Caco-2 (cell line): ENCODE measurements at regions not wholly inside any gene's neighbourhood (a gene's known extent, or its start where the extent isn't known, plus 50 kb on each side); places are given as distances from the start of the nearest gene placed in this dataset.

Experiments
- BruUV-seq: library from RNA; stranded (reverse); fragments of 400-500 nt; replicated peaks from 2 replicates; lab custom pipeline; 2021; lab: Mats Ljungman, UMichigan
- CTCF ChIA-PET: fragments of 300-600 bp; sonication (Branson Sonifier 250); formaldehyde crosslinking; loops from one replicate; lab custom pipeline; 2022; ENCODE audit warnings: antibody characterized with exemption; lab: Charles Lee
- POLR2A ChIA-PET: fragments of 300-600 bp; sonication (Branson Sonifier 250); formaldehyde crosslinking; loops from one replicate; lab custom pipeline; 2022; ENCODE audit warnings: antibody characterized with exemption; lab: Charles Lee
- DNase-seq, 2 experiments: peaks; one replicate each; pipeline versions ENCODE4 v3.0.0 to v3.0.0-alpha.2; 2020 to 2022
- H3K27me3 ChIP-seq: replicated peaks from 2 replicates; pipeline ENCODE4 v1.6.0; 2011; ENCODE audit warnings: low read length; ENCODE audit not compliant: control insufficient read depth, insufficient read depth
- H3K36me3 ChIP-seq: 2 replicates; pipeline ENCODE4 v1.5.1; 2011; ENCODE audit warnings: low read length; ENCODE audit not compliant: control insufficient read depth, insufficient read depth
- H3K4me1 ChIP-seq: fragments of 250-450 bp; sonication (Bioruptor Pico); 2 replicates; pipeline ENCODE4 v1.5.1; 2020; ENCODE audit warnings: mild to moderate bottlenecking
- H3K4me3 ChIP-seq: 2 replicates; pipeline ENCODE4 v1.5.1; 2011; ENCODE audit warnings: low read depth, mild to moderate bottlenecking, control low read depth, low read length
- H3K9me3 ChIP-seq: fragments of 250-450 bp; sonication (Bioruptor Pico); 2 replicates; pipeline ENCODE4 v1.5.1; 2020; ENCODE audit warnings: mild to moderate bottlenecking, moderate library complexity
- H3K27ac Mint-ChIP-seq: one replicate; pipeline ENCODE4 v1.8.0; 2022; ENCODE audit warnings: mixed read lengths; ENCODE audit not compliant: unreplicated experiment
- H3K27me3 Mint-ChIP-seq: one replicate; pipeline ENCODE4 v1.8.0; 2022; ENCODE audit warnings: mixed read lengths; ENCODE audit not compliant: insufficient read depth, unreplicated experiment
- H3K36me3 Mint-ChIP-seq: one replicate; pipeline ENCODE4 v1.8.0; 2022; ENCODE audit warnings: mild to moderate bottlenecking, mixed read lengths; ENCODE audit not compliant: insufficient read depth, unreplicated experiment
- H3K4me1 Mint-ChIP-seq: one replicate; pipeline ENCODE4 v1.8.0; 2022; ENCODE audit warnings: low read depth, mixed read lengths; ENCODE audit not compliant: unreplicated experiment
- H3K4me3 Mint-ChIP-seq: one replicate; pipeline ENCODE4 v1.8.0; 2022; ENCODE audit warnings: mild to moderate bottlenecking, moderate library complexity, mixed read lengths; ENCODE audit not compliant: unreplicated experiment
- H3K9me3 Mint-ChIP-seq: one replicate; pipeline ENCODE4 v1.8.0; 2022; ENCODE audit warnings: mixed read lengths; ENCODE audit not compliant: unreplicated experiment
- intact Hi-C: fragments of 100-400 bp; cut with micrococcal nuclease; formaldehyde crosslinking; loops from one replicate; pipeline ENCODE4 v1.10.0; 2022; ENCODE audit not compliant: unreplicated experiment
- TF ChIP-seq, protein P1 (sequence below), 2 experiments: fragments of 200-600 bp in 1 of 2; IDR thresholded peaks; 1 replicate in 1 of 2; 2 replicates in 1 of 2; pipeline versions ENCODE4 v1.5.1 to v1.8.0; 2011 to 2022; ENCODE audit warnings: antibody characterized with exemption in 1 of 2, control low read depth in 1 of 2, inconsistent platforms in 1 of 2, low read depth in 1 of 2, low read length in 1 of 2, mild to moderate bottlenecking in 1 of 2, moderate library complexity in 1 of 2; ENCODE audit not compliant: insufficient read depth in 1 of 2, severe bottlenecking in 1 of 2, unreplicated experiment in 1 of 2

DNA sequence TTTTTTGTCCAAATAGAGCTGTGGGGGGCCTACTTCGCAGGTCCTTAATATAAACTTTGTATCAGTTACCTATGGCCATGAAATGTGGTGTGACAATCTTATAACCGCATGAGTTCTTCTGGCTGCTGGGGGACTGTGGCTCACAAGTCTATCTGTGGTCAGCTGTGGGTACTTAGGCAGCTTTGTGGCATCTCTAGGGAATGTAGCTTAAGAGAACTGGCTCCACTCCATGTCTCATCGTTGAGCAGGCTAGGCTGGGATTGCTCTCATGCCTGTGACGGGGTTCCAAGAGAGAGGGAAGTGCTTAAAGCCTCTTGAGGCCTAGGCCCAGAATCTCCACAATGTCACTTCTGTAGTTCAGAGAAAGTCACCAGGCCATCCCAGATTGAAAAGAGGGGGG is 140.5 kb downstream of the BTBD3 start:
- CTCF ChIA-PET: no interaction called here

DNA sequence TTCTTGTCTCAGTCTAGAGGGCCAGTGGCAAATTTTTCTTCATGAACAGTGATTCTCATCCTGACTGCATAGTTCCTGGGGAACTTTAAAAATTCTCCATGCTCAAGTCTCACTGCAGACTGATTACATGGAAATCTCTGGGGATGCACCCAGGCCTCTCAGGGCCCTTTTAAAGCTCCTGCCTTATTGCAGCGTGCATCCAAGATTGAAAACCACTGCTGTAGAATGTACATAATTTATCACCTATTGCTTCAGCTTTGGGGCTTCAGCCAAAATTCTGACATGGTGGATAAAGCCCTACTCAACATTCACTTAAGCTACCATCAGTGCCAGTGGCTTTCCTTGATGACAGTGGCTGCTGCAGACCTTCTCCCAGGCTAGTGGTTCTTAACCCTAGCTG is 143.8 kb downstream of the BTBD3 start:
- CTCF ChIA-PET: no interaction called here
- H3K4me1 ChIP-seq: no peaks in the 10 kb centered on the region

More for the DNA sequence above, 140.5 kb downstream of the BTBD3 start:
- POLR2A ChIA-PET: no interaction called here
- Histone ChIP-seq H3K4me1 (no peaks in the 10 kb centered on the region), H3K36me3 (no peaks in the 10 kb centered on the region), H3K9me3 (no peaks in the 10 kb centered on the region), H3K4me3 (no peak overlapping the region), H3K27me3 (no peaks in the 10 kb centered on the region)
- H3K36me3 Mint-ChIP-seq: no peaks in the 10 kb centered on the region
- H3K9me3 Mint-ChIP-seq: no peaks in the 10 kb centered on the region
- H3K4me1 Mint-ChIP-seq: no peaks in the 10 kb centered on the region
- no peak overlapping the region for H3K4me3 Mint-ChIP-seq
- no peak overlapping the region for H3K27ac Mint-ChIP-seq
- BruUV-seq: no TSS peak
- TF ChIP-seq, protein P1, sequence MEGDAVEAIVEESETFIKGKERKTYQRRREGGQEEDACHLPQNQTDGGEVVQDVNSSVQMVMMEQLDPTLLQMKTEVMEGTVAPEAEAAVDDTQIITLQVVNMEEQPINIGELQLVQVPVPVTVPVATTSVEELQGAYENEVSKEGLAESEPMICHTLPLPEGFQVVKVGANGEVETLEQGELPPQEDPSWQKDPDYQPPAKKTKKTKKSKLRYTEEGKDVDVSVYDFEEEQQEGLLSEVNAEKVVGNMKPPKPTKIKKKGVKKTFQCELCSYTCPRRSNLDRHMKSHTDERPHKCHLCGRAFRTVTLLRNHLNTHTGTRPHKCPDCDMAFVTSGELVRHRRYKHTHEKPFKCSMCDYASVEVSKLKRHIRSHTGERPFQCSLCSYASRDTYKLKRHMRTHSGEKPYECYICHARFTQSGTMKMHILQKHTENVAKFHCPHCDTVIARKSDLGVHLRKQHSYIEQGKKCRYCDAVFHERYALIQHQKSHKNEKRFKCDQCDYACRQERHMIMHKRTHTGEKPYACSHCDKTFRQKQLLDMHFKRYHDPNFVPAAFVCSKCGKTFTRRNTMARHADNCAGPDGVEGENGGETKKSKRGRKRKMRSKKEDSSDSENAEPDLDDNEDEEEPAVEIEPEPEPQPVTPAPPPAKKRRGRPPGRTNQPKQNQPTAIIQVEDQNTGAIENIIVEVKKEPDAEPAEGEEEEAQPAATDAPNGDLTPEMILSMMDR (IDR thresholded peaks at IDR 0.05; ENCODE audit: insufficient read depth in 1 of 2, low read depth in 1 of 2, low read length in 1 of 2, severe bottlenecking in 1 of 2, unreplicated experiment in 1 of 2): no peak
- no peaks in the 10 kb centered on the region for H3K27me3 Mint-ChIP-seq
- intact Hi-C loops: no loop called here
- DNase-seq: no peak

DNA sequence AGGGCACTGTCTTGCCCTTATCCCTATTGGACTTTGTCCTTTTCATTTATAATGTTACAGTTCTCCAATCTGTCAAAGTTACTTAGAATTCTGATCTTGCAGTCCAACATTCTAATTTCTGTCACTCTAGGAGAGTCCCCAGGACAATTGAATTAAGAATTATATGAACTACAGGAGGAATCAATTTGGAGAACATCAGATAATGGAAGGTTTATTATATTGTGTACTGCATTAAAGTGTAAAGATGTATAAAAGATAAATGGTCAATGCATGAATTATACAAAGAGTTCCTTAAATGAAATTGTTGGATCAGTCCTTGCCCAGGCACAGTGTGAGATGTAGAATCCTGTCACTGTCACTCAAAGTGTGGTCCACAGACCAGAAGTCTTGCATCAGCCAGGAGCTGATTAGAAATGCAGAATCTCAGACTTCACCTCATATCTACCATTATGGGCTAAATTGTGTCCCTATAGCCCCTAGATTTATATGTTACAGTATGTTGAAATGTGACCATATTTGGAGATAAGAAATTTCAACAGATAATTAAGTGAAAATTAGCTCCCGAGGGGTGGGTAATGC is 145.5 kb downstream of the BTBD3 start:
- DNase-seq: no peak
- H3K9me3 ChIP-seq: no peaks in the 10 kb centered on the region
- TF ChIP-seq, protein P1 (IDR thresholded peaks at IDR 0.05; ENCODE audit: insufficient read depth in 1 of 2, low read depth in 1 of 2, low read length in 1 of 2, severe bottlenecking in 1 of 2, unreplicated experiment in 1 of 2): no peak
- Mint-ChIP-seq H3K27ac (no peak overlapping the region), H3K36me3 (no peaks in the 10 kb centered on the region), H3K9me3 (no peaks in the 10 kb centered on the region), H3K4me1 (no peaks in the 10 kb centered on the region), H3K4me3 (no peak overlapping the region), H3K27me3 (no peaks in the 10 kb centered on the region)
- no peaks in the 10 kb centered on the region for H3K4me1 ChIP-seq
- no peak overlapping the region for H3K4me3 ChIP-seq
- ChIA-PET CTCF (no interaction called here), POLR2A (no interaction called here)
- no peaks in the 10 kb centered on the region for H3K27me3 ChIP-seq
- intact Hi-C loops: no loop called here
- no TSS peak for BruUV-seq
- H3K36me3 ChIP-seq: no peaks in the 10 kb centered on the region

More for the DNA sequence above, 143.8 kb downstream of the BTBD3 start:
- BruUV-seq: no TSS peak
- Mint-ChIP-seq H3K27me3 (no peaks in the 10 kb centered on the region), H3K4me3 (no peak overlapping the region), H3K4me1 (no peaks in the 10 kb centered on the region), H3K9me3 (no peaks in the 10 kb centered on the region), H3K27ac (no peak overlapping the region), H3K36me3 (no peaks in the 10 kb centered on the region)
- Histone ChIP-seq H3K9me3 (no peaks in the 10 kb centered on the region), H3K27me3 (no peaks in the 10 kb centered on the region), H3K36me3 (no peaks in the 10 kb centered on the region), H3K4me3 (no peak overlapping the region)
- DNase-seq: no peak
- TF ChIP-seq, protein P1 (IDR thresholded peaks at IDR 0.05; ENCODE audit: insufficient read depth in 1 of 2, low read depth in 1 of 2, low read length in 1 of 2, severe bottlenecking in 1 of 2, unreplicated experiment in 1 of 2): no peak
- intact Hi-C loops: no loop called here
- POLR2A ChIA-PET: no interaction called here
